G401 (cell line): ENCODE measurements at regions not wholly inside any gene's neighbourhood (a gene's known extent, or its start where the extent isn't known, plus 50 kb on each side); places are given as distances from the start of the nearest gene placed in this dataset.
A peak's percentile ranks its signal among the peaks of the same experiment; 100 is the strongest.

ENCODE experiments used
- DNase-seq: peaks from one replicate; pipeline ENCODE4 v3.0.0-alpha.2; 2015; ENCODE audit warnings: low spot score
- in situ Hi-C: cut with HindIII; loops from 2 replicates; pipeline ENCODE4 v1.10.0; 2016; ENCODE audit warnings: low sequenced_read_pairs, mixed read lengths

- no peak for DNase-seq
- in situ Hi-C loops = no loop called here
These were observed 68.5 kb upstream of the CLDN10 start for GRCh38 chr13:95484052-95484451.

GRCh38 chr13:95485045-95485517 is 67.4 kb upstream of the CLDN10 start:
- in situ Hi-C loops = no loop called here
- DNase-seq = no peak

GRCh38 chr13:95485518-95486144 is 66.9 kb upstream of the CLDN10 start:
- in situ Hi-C loops = no loop called here

GRCh38 chr13:95492044-95492801 is 60.3 kb upstream of the CLDN10 start:
- DNase-seq = no peak
- in situ Hi-C loops = no loop called here

More at GRCh38 chr13:95485518-95486144, 66.9 kb upstream of the CLDN10 start:
- no peak for DNase-seq

- in situ Hi-C loops = no loop called here
- DNase-seq = peak; percentile 34
These were observed 58.3 kb upstream of the CLDN10 start for GRCh38 chr13:95494082-95494681.

GRCh38 chr13:95496485-95496884 is 56.0 kb upstream of the CLDN10 start:
- in situ Hi-C loops = no loop called here

GRCh38 chr13:95497381-95497807 is 55.1 kb upstream of the CLDN10 start:
- in situ Hi-C loops = no loop called here
- DNase-seq = peak; percentile 32

More at GRCh38 chr13:95496485-95496884, 56.0 kb upstream of the CLDN10 start:
- DNase-seq = no peak

- in situ Hi-C loops = no loop called here
- no peak for DNase-seq
These were observed 53.6 kb upstream of the CLDN10 start for GRCh38 chr13:95498886-95499285.

- DNase-seq = no peak
- in situ Hi-C loops = no loop called here
These were observed 52.5 kb upstream of the CLDN10 start for GRCh38 chr13:95499811-95500712.

GRCh38 chr13:95502216-95502615 is 50.3 kb upstream of the CLDN10 start:
- in situ Hi-C loops = no loop called here
- no peak for DNase-seq
